ENCODE measurements at regions not wholly inside any gene's neighbourhood (a gene's known extent, or its start where the extent isn't known, plus 50 kb on each side); places are given as distances from the start of the nearest gene placed in this dataset.

DNA sequence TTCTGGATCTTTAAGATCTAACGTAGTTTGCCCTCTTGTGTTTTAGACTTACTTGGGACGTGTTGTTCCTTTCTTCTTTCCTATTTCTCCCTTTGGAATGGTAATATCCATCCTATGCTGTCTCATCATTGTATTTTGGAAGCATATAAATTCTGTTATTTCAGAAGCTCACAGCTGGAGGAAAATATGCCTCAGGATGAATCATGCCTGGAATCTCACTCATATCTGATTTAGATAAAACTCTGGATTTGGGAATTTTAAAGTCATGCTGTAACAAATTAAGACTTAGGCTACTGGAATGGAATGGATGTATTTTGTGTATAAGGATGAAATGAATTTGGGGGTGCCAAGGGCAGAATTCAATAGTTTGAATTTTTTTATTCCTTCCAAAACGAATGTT, 245.2 kb upstream of the GULP1 start:
- TF ChIP-seq, protein P1, sequence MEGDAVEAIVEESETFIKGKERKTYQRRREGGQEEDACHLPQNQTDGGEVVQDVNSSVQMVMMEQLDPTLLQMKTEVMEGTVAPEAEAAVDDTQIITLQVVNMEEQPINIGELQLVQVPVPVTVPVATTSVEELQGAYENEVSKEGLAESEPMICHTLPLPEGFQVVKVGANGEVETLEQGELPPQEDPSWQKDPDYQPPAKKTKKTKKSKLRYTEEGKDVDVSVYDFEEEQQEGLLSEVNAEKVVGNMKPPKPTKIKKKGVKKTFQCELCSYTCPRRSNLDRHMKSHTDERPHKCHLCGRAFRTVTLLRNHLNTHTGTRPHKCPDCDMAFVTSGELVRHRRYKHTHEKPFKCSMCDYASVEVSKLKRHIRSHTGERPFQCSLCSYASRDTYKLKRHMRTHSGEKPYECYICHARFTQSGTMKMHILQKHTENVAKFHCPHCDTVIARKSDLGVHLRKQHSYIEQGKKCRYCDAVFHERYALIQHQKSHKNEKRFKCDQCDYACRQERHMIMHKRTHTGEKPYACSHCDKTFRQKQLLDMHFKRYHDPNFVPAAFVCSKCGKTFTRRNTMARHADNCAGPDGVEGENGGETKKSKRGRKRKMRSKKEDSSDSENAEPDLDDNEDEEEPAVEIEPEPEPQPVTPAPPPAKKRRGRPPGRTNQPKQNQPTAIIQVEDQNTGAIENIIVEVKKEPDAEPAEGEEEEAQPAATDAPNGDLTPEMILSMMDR (conservative IDR thresholded peaks at IDR 0.05; ENCODE audit: low read depth, low read length) = no peak
- TF ChIP-seq EZH2 (IDR thresholded peaks at IDR 0.05; ENCODE audit: borderline replicate concordance, low read depth, low read length, poor library complexity, severe bottlenecking) = no peak
- ChIA-PET POLR2A (ENCODE audit: low non-redundant PET) (no interaction called here), CTCF (no interaction called here)
- Histone ChIP-seq H3K9me3 (ENCODE audit: low read depth, low read length, poor library complexity, severe bottlenecking) (no peaks in the 10 kb centered on the region), H3K36me3 (ENCODE audit: insufficient read depth, low read length, poor library complexity, severe bottlenecking) (no peaks in the 10 kb centered on the region), H3K27me3 (replicated peaks; ENCODE audit: insufficient read depth, low read depth, low read length, poor library complexity) (no peaks in the 10 kb centered on the region), H3K4me1 (ENCODE audit: insufficient read depth, low read length, poor library complexity, severe bottlenecking) (no peaks in the 10 kb centered on the region), H3K4me3 (ENCODE audit: low read depth, low read length, poor library complexity, severe bottlenecking) (no peak overlapping the region), H3K27ac (ENCODE audit: low read depth, low read length, poor library complexity, severe bottlenecking) (no peak overlapping the region)
- no peak for DNase-seq (ENCODE audit: low spot score)
- BruUV-seq (replicated peaks) = no TSS peak
- intact Hi-C loops (cut with micrococcal nuclease; ENCODE audit: unreplicated experiment) = no loop called here

DNA sequence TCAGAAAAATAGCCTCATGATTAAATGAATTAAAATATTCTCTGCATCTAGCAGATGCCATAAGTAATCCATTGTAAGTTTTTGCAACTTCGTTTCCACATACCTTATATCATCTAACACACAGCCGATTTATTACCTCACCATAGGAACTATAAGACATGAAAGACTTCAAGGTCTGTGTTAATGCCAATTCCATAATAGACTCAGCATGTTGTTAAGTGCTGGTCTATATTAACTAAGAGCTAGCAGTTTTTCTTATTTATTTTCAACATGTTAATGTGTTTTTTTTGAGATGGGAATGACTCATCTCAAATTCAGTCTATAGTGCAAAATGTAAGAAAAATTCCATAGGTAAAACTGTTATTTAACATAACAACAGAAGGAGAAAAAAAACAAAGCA, 243.9 kb upstream of the GULP1 start:
- intact Hi-C loops (cut with micrococcal nuclease; ENCODE audit: unreplicated experiment) = no loop called here
- Histone ChIP-seq H3K4me3 (ENCODE audit: low read depth, low read length, poor library complexity, severe bottlenecking) (no peak overlapping the region), H3K4me1 (ENCODE audit: insufficient read depth, low read length, poor library complexity, severe bottlenecking) (no peaks in the 10 kb centered on the region), H3K9me3 (ENCODE audit: low read depth, low read length, poor library complexity, severe bottlenecking) (no peaks in the 10 kb centered on the region), H3K27ac (ENCODE audit: low read depth, low read length, poor library complexity, severe bottlenecking) (no peak overlapping the region), H3K36me3 (ENCODE audit: insufficient read depth, low read length, poor library complexity, severe bottlenecking) (no peaks in the 10 kb centered on the region), H3K27me3 (replicated peaks; ENCODE audit: insufficient read depth, low read depth, low read length, poor library complexity) (no peaks in the 10 kb centered on the region)
- no peak for DNase-seq (ENCODE audit: low spot score)
- TF ChIP-seq EZH2 (IDR thresholded peaks at IDR 0.05; ENCODE audit: borderline replicate concordance, low read depth, low read length, poor library complexity, severe bottlenecking) = no peak
- TF ChIP-seq, protein P1 (conservative IDR thresholded peaks at IDR 0.05; ENCODE audit: low read depth, low read length) = no peak
- BruUV-seq (replicated peaks) = no TSS peak
- CTCF ChIA-PET = no interaction called here
- POLR2A ChIA-PET (ENCODE audit: low non-redundant PET) = no interaction called here

DNA sequence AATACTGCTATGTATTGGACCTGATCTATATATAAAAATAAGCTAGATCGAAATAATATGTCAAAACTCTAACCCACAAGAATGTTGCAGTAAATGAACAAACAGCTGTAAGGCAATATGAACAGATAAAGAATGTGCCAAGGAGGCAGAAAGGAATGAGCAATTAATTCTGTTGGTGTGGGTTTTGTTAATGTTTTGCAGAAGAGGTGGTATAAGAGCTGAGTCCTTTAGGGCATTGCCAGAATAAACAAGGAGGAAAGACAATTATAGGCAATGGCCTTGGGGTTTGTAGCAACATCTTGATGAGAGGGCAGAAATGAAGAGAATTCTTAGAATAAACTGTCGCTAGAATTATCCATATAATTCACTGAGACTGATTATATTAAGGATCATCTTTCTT, 240.9 kb upstream of the GULP1 start:
- ChIA-PET CTCF (interaction anchor here (0.7 kb wide), 1 partner anchor 137 kb away, joined by 3 read pairs; no protein-coding TSS in a partner anchor), POLR2A (ENCODE audit: low non-redundant PET) (no interaction called here)
- no peaks in the 10 kb centered on the region for H3K4me1 ChIP-seq (ENCODE audit: insufficient read depth, low read length, poor library complexity, severe bottlenecking)
- no peak for DNase-seq (ENCODE audit: low spot score)
- no peak overlapping the region for H3K27ac ChIP-seq (ENCODE audit: low read depth, low read length, poor library complexity, severe bottlenecking)
- intact Hi-C loops (cut with micrococcal nuclease; ENCODE audit: unreplicated experiment) = no loop called here
- no peak overlapping the region for H3K4me3 ChIP-seq (ENCODE audit: low read depth, low read length, poor library complexity, severe bottlenecking)
- BruUV-seq (replicated peaks) = no TSS peak
- no peaks in the 10 kb centered on the region for H3K9me3 ChIP-seq (ENCODE audit: low read depth, low read length, poor library complexity, severe bottlenecking)
- no peaks in the 10 kb centered on the region for H3K27me3 ChIP-seq (replicated peaks; ENCODE audit: insufficient read depth, low read depth, low read length, poor library complexity)
- no peaks in the 10 kb centered on the region for H3K36me3 ChIP-seq (ENCODE audit: insufficient read depth, low read length, poor library complexity, severe bottlenecking)
- no peak for TF ChIP-seq EZH2 (IDR thresholded peaks at IDR 0.05; ENCODE audit: borderline replicate concordance, low read depth, low read length, poor library complexity, severe bottlenecking)
- TF ChIP-seq, protein P1 (conservative IDR thresholded peaks at IDR 0.05; ENCODE audit: low read depth, low read length) = no peak

Measured in A673 (cell line).